Upper lobe of right lung (tissue), 1 donor: ENCODE measurements at regions not wholly inside any gene's neighbourhood (a gene's known extent, or its start where the extent isn't known, plus 50 kb on each side); places are given as distances from the start of the nearest gene placed in this dataset.

Experiments
- ATAC-seq: fragments of 200-7000 bp; cut with Tn5 transposase; one replicate; pipeline ENCODE4 v1.9.1; 2020; ENCODE audit warnings: mild to moderate bottlenecking, moderate library complexity
- DNase-seq: peaks from one replicate; pipeline ENCODE4 v3.0.0-alpha.2; 2020
- H3K27ac ChIP-seq: fragments of 200-600 bp; one replicate; pipeline ENCODE4 v1.8.0; 2022
- H3K27me3 ChIP-seq: fragments of 200-600 bp; one replicate; pipeline ENCODE4 v1.8.0; 2022; ENCODE audit warnings: mild to moderate bottlenecking
- H3K36me3 ChIP-seq: fragments of 200-600 bp; one replicate; pipeline ENCODE4 v1.8.0; 2022
- H3K4me1 ChIP-seq: fragments of 200-600 bp; one replicate; pipeline ENCODE4 v1.8.0; 2022
- H3K4me3 ChIP-seq: fragments of 200-600 bp; one replicate; pipeline ENCODE4 v1.8.0; 2022; ENCODE audit warnings: mild to moderate bottlenecking
- H3K9me3 ChIP-seq: fragments of 200-600 bp; one replicate; pipeline ENCODE4 v1.8.0; 2022
- intact Hi-C: fragments of 100-400 bp; cut with DNase I; formaldehyde crosslinking; loops from one replicate; pipeline ENCODE4 v1.11.0; 2022
- TF ChIP-seq, protein P1 (sequence below): fragments of 200-600 bp; IDR thresholded peaks from one replicate; pipeline ENCODE4 v1.8.0; 2022; ENCODE audit warnings: antibody characterized with exemption
- donor health status: DM: no; HTN: yes; CAD: no; lungs with severe emphysema.

DNA sequence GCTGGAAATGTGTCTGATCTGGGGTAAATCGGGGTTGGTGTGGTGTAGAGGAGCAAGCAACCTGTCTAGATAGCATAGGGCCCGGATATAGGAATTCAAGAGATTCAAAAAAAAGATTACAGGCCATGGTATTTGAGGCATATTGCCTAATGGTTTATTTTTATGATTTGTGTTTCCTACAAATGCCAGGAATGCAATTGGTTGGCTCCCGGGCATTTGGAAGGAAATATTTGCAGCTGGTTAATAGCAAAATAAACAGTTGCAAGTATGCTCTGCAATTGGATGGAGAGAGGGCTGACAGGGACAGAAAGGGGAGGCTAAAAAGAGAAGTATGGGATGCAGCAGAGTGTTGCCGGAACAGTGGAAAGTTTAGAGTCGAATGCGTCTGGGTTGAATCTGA lies 315.6 kb upstream of the ATP2B1 start:
- no peak overlapping the region for H3K27ac ChIP-seq
- no peaks in the 10 kb centered on the region for H3K36me3 ChIP-seq
- DNase-seq (no peak), ATAC-seq (peak; percentile 72)
- no peaks in the 10 kb centered on the region for H3K27me3 ChIP-seq
- peaks cover 4% of the 10 kb centered on the region for H3K4me1 ChIP-seq
- TF ChIP-seq, protein P1, sequence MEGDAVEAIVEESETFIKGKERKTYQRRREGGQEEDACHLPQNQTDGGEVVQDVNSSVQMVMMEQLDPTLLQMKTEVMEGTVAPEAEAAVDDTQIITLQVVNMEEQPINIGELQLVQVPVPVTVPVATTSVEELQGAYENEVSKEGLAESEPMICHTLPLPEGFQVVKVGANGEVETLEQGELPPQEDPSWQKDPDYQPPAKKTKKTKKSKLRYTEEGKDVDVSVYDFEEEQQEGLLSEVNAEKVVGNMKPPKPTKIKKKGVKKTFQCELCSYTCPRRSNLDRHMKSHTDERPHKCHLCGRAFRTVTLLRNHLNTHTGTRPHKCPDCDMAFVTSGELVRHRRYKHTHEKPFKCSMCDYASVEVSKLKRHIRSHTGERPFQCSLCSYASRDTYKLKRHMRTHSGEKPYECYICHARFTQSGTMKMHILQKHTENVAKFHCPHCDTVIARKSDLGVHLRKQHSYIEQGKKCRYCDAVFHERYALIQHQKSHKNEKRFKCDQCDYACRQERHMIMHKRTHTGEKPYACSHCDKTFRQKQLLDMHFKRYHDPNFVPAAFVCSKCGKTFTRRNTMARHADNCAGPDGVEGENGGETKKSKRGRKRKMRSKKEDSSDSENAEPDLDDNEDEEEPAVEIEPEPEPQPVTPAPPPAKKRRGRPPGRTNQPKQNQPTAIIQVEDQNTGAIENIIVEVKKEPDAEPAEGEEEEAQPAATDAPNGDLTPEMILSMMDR = no peak
- H3K9me3 ChIP-seq = no peaks in the 10 kb centered on the region
- no peak overlapping the region for H3K4me3 ChIP-seq
- intact Hi-C loops = no loop called here

DNA sequence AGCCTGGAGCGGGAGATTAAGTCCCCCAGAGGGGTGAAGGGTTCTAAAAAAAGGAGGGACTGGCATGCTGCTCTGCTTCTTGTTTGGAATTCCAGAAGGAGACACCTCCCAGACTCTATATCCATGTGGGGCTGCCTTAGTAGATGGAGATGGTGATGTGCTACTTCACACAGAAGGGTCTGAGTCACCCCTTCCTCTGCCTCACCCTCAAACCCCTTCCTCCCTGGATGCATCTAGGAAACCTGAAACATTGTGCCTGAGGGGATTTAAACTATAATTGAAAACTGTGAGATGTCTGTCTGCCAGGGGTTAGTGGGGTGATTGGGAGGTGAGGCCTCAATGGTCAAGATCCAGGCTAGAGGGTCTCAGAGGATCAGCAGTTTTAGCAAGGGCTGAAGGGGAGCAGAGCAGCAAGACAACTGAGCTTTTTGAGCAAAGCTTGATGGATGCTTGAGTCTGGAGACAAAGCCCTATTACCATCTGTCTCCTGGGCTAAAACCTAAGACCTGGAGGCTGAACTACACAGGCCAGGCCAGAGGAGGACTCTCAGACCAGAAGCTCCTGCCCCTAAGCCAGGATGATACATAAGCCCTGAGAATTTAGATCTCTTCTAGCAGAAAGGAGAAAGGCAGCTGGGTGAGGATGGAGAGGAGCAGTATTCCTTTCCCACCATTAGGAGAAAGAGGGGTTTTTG lies 314.7 kb upstream of the ATP2B1 start:
- Histone ChIP-seq H3K9me3 (no peaks in the 10 kb centered on the region), H3K4me1 (peaks cover 4% of the 10 kb centered on the region), H3K4me3 (no peak overlapping the region), H3K27me3 (no peaks in the 10 kb centered on the region), H3K36me3 (no peaks in the 10 kb centered on the region), H3K27ac (no peak overlapping the region)
- TF ChIP-seq, protein P1 = no peak
- intact Hi-C loops = no loop called here
- DNase-seq (no peak), ATAC-seq (no peak)

DNA sequence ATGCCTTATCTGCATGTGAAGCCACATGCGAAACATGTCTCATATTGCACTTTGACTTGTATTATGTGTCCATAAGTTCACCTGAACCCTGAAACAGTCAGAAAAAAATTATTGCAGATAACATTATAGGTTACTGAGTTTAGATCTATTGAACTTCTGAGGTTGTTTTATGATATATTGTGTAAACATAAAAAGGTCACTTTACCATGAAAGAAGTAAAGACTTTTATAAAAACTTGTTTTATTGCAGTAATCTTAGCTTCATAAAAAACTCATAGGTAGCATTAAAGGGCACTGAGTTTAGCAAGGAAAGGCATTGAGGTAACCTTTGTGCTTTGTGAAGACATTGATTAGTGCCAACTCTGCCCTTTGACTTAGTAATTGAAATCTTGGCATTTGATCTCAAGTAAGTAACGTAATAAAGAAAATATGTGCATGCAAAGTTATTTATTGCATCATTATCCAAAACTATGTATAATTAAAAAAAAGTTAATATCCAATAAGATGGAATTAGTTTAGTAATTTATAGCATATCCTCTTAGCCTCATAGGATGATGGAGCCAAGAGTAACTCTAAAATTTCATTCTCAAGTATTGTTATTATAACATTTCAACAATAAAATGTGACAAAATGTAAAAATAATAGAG lies 313.3 kb upstream of the ATP2B1 start:
- intact Hi-C loops = no loop called here
- TF ChIP-seq, protein P1 = no peak
- no peaks in the 10 kb centered on the region for H3K36me3 ChIP-seq
- H3K9me3 ChIP-seq = no peaks in the 10 kb centered on the region
- no peak for DNase-seq
- H3K27ac ChIP-seq = no peak overlapping the region
- H3K4me3 ChIP-seq = no peak overlapping the region
- no peak for ATAC-seq
- peaks cover 4% of the 10 kb centered on the region for H3K4me1 ChIP-seq
- no peaks in the 10 kb centered on the region for H3K27me3 ChIP-seq

DNA sequence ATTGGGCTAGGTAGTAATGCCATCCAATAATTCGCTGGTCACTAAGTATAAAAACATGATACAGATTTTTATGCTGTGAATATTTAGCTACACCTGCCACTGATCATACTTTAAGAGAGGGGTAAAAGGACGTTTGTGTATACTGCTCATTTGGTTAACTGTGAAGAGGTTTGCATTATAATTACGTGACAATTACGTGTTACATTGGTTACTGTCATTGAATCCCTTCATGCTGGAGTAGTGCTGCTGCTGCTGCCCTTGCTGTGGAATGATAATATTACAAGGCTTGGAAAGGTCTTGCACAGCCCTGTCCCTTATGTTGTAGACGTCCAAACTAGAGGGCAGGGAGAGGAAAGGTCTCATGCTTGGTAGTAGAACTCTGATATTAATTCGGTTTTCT lies 312.2 kb upstream of the ATP2B1 start:
- peaks cover 4% of the 10 kb centered on the region for H3K4me1 ChIP-seq
- no peak for ATAC-seq
- H3K27ac ChIP-seq = no peak overlapping the region
- TF ChIP-seq, protein P1 = no peak
- H3K36me3 ChIP-seq = no peaks in the 10 kb centered on the region
- DNase-seq = no peak
- no peak overlapping the region for H3K4me3 ChIP-seq
- no peaks in the 10 kb centered on the region for H3K27me3 ChIP-seq
- intact Hi-C loops = no loop called here
- H3K9me3 ChIP-seq = no peaks in the 10 kb centered on the region

DNA sequence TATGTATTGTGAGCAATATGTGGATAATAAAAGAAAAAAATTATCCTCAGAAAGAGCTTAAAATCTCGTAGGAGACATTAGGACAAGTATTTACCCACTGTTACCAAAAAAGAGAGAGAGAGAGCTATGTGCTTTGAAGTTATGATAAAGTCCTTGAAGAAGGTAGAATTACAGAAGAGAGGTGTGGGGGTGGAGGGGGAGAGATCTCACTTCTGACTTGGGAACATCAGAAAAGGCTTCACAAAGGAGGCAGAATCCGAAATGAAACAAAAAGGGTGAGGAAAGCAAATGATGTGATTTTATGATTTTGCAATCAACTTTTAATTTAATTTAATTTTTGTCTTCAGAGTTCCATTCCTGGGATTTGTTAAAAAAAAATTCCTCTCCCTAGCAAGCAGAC lies 311.8 kb upstream of the ATP2B1 start:
- DNase-seq (no peak), ATAC-seq (no peak)
- Histone ChIP-seq H3K27ac (no peak overlapping the region), H3K4me1 (peaks cover 4% of the 10 kb centered on the region), H3K27me3 (no peaks in the 10 kb centered on the region), H3K9me3 (no peaks in the 10 kb centered on the region), H3K36me3 (no peaks in the 10 kb centered on the region), H3K4me3 (no peak overlapping the region)
- intact Hi-C loops = no loop called here
- TF ChIP-seq, protein P1 = no peak
